Neural cell (in vitro differentiated cells): ENCODE measurements at regions not wholly inside any gene's neighbourhood (a gene's known extent, or its start where the extent isn't known, plus 50 kb on each side); places are given as distances from the start of the nearest gene placed in this dataset.

ENCODE experiments used
- H2AFZ ChIP-seq: fragments of 200-600, 300-800 bp; sonication (generic), shearing (Covaris generic); 2 replicates; pipeline ENCODE4 v1.6.0; 2014; ENCODE audit warnings: low read depth, mild to moderate bottlenecking, antibody characterized with exemption, low read length, moderate library complexity
- H3F3A ChIP-seq: fragments of 200-600 bp; shearing (Covaris generic); 2 replicates; pipeline ENCODE4 v1.6.1; 2016; ENCODE audit warnings: mild to moderate bottlenecking, moderate library complexity, mixed read lengths, antibody characterized with exemption, low read length; ENCODE audit not compliant: insufficient read depth, poor library complexity, severe bottlenecking
- H3K27ac ChIP-seq: fragments of 200-600, 300-800 bp; sonication (generic), shearing (Covaris generic); 2 replicates; pipeline ENCODE4 v1.5.1; 2014; ENCODE audit warnings: mild to moderate bottlenecking, low read length, moderate library complexity
- H3K27me3 ChIP-seq: fragments of 300-800, 200-600 bp; sonication (generic), shearing (Covaris generic); 2 replicates; pipeline ENCODE4 v1.6.0; 2014; ENCODE audit warnings: mild to moderate bottlenecking, low read depth, low read length, moderate library complexity; ENCODE audit not compliant: insufficient read depth
- H3K36me3 ChIP-seq: fragments of 300-800, 200-600 bp; sonication (generic), shearing (Covaris generic); 2 replicates; pipeline ENCODE4 v1.5.1; 2014; ENCODE audit warnings: mild to moderate bottlenecking, antibody characterized with exemption, low read length, moderate library complexity; ENCODE audit not compliant: insufficient read depth
- H3K4me2 ChIP-seq: fragments of 300-800, 200-600 bp; sonication (generic), shearing (Covaris generic); 2 replicates; pipeline ENCODE4 v1.6.0; 2014; ENCODE audit warnings: mild to moderate bottlenecking, low read length
- H3K4me3 ChIP-seq: fragments of 300-800, 200-600 bp; sonication (generic), shearing (Covaris generic); 2 replicates; pipeline ENCODE4 v1.5.1; 2014; ENCODE audit warnings: mild to moderate bottlenecking, low read length, moderate library complexity
- H3K79me2 ChIP-seq: fragments of 200-600 bp; shearing (Covaris generic); replicated peaks from 2 replicates; pipeline ENCODE4 v1.6.0; 2014; ENCODE audit warnings: mild to moderate bottlenecking, low read length, moderate library complexity; ENCODE audit not compliant: insufficient read depth
- H3K9ac ChIP-seq: fragments of 300-800, 200-600 bp; sonication (generic), shearing (Covaris generic); 2 replicates; pipeline ENCODE4 v1.6.1; 2016; ENCODE audit warnings: mild to moderate bottlenecking, low read length, mixed read lengths
- H3K9me2 ChIP-seq: fragments of 200-600 bp; shearing (Covaris generic); 2 replicates; pipeline ENCODE4 v1.6.1; 2016; ENCODE audit warnings: mild to moderate bottlenecking, low read length, mixed read lengths; ENCODE audit not compliant: insufficient read depth
- H3K9me3 ChIP-seq: fragments of 200-600, 300-800 bp; sonication (generic), shearing (Covaris generic); 2 replicates; pipeline ENCODE4 v1.6.1; 2016; ENCODE audit warnings: mild to moderate bottlenecking, mixed run types, low read length, moderate library complexity, mixed read lengths
- H4K20me1 ChIP-seq: fragments of 200-600 bp; shearing (Covaris generic); 2 replicates; pipeline ENCODE4 v1.6.1; 2016; ENCODE audit warnings: mild to moderate bottlenecking, mixed run types; ENCODE audit not compliant: insufficient read depth
- EP300 ChIP-seq: fragments of 450-650 bp; conservative IDR thresholded peaks from 2 replicates; pipeline ENCODE4 v1.6.1; 2014; ENCODE audit warnings: antibody characterized with exemption, mild to moderate bottlenecking, moderate library complexity; ENCODE audit not compliant: poor library complexity, severe bottlenecking
- EZH2 ChIP-seq: fragments of 200-600, 300-800 bp; shearing (Covaris generic), sonication (generic); IDR thresholded peaks from 2 replicates; pipeline ENCODE4 v1.6.1; 2014; ENCODE audit warnings: antibody characterized with exemption, low read length, borderline replicate concordance, mild to moderate bottlenecking; ENCODE audit not compliant: insufficient read depth, poor library complexity, severe bottlenecking
- MXI1 ChIP-seq: fragments of 450-650 bp; conservative IDR thresholded peaks from 2 replicates; pipeline ENCODE4 v1.6.1; 2014; ENCODE audit warnings: antibody characterized with exemption, mild to moderate bottlenecking; ENCODE audit not compliant: poor library complexity, severe bottlenecking
- POLR2AphosphoS5 ChIP-seq: IDR thresholded peaks from 2 replicates; pipeline ENCODE4 v1.6.1; 2012
- RAD21 ChIP-seq: fragments of 450-650 bp; conservative IDR thresholded peaks from 2 replicates; pipeline ENCODE4 v1.6.1; 2014; ENCODE audit warnings: antibody characterized with exemption, mild to moderate bottlenecking, moderate library complexity
- SMC3 ChIP-seq: fragments of 450-650 bp; conservative IDR thresholded peaks from 2 replicates; pipeline ENCODE4 v1.6.1; 2014; ENCODE audit warnings: antibody characterized with exemption, mild to moderate bottlenecking, moderate library complexity; ENCODE audit not compliant: poor library complexity
- TAF1 ChIP-seq: IDR thresholded peaks from 2 replicates; pipeline ENCODE4 v1.6.1; 2012; ENCODE audit warnings: low read depth
- TF ChIP-seq, protein P1 (sequence below): IDR thresholded peaks from 2 replicates; pipeline ENCODE4 v1.6.1; 2012; ENCODE audit warnings: borderline replicate concordance
- TF ChIP-seq, protein P2 (sequence below): fragments of 450-650 bp; IDR thresholded peaks from 2 replicates; pipeline ENCODE4 v1.5.1; 2014; ENCODE audit warnings: antibody characterized with exemption, mild to moderate bottlenecking, moderate library complexity; ENCODE audit not compliant: poor library complexity, severe bottlenecking

DNA sequence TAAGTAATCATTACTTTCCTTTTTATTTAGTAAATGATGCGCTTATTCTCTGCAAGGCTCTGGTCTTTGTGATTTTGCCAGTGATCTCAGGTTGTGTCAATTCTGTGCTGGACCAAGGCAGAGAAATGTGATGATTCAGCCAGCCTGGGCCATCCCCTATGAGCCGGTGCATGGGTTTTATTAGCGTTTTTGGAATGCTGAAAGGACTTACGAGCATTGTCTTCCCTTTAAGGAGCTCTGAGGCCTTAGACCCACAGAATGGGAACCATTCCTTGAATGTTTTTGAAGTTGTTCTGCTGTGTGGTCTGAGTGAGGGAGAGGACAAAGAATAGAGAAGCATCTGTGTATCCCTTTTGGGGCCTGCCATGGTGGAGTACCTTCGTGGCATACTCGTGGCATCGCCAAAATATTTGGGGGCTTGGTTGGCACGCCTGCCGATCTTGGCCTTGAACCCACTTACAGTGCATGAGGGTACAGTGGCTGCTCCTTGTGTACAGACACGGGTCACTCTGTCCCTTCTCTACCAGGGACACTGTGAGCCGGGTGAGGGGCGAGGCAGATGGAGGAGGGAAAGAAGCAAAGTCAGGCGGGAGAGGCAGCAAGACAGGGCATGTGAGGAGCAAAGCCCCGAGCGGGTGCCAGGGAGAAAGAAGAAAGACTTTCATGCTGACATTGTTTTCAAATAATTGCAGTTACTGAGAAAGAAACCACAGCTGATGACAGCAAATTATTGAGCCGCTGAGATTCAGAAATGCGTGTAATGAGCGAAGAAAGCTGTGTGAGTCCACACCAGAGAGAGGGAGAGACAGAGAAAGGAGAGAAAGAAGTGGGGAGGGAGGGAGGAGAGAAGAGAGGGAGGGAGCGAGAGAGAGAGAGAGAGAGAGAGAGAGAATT, 269.4 kb upstream of the RGMA start:
- Histone ChIP-seq H3K9ac (peak overlapping the region; percentile 10), H3F3A (no peaks in the 10 kb centered on the region), H3K27ac (peak overlapping the region; percentile 42), H3K9me3 (no peaks in the 10 kb centered on the region), H4K20me1 (no peaks in the 10 kb centered on the region), H3K27me3 (no peaks in the 10 kb centered on the region), H3K36me3 (no peaks in the 10 kb centered on the region), H3K4me2 (no peak overlapping the region), H3K9me2 (no peaks in the 10 kb centered on the region), H3K79me2 (peaks cover 9% of the 10 kb centered on the region), H3K4me3 (no peak overlapping the region), H2AFZ (no peak overlapping the region)
- TF ChIP-seq TAF1 (no peak), EZH2 (no peak), EP300 (no peak), POLR2AphosphoS5 (no peak), SMC3 (no peak), RAD21 (no peak)
- TF ChIP-seq, protein P1, sequence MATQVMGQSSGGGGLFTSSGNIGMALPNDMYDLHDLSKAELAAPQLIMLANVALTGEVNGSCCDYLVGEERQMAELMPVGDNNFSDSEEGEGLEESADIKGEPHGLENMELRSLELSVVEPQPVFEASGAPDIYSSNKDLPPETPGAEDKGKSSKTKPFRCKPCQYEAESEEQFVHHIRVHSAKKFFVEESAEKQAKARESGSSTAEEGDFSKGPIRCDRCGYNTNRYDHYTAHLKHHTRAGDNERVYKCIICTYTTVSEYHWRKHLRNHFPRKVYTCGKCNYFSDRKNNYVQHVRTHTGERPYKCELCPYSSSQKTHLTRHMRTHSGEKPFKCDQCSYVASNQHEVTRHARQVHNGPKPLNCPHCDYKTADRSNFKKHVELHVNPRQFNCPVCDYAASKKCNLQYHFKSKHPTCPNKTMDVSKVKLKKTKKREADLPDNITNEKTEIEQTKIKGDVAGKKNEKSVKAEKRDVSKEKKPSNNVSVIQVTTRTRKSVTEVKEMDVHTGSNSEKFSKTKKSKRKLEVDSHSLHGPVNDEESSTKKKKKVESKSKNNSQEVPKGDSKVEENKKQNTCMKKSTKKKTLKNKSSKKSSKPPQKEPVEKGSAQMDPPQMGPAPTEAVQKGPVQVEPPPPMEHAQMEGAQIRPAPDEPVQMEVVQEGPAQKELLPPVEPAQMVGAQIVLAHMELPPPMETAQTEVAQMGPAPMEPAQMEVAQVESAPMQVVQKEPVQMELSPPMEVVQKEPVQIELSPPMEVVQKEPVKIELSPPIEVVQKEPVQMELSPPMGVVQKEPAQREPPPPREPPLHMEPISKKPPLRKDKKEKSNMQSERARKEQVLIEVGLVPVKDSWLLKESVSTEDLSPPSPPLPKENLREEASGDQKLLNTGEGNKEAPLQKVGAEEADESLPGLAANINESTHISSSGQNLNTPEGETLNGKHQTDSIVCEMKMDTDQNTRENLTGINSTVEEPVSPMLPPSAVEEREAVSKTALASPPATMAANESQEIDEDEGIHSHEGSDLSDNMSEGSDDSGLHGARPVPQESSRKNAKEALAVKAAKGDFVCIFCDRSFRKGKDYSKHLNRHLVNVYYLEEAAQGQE: peak; percentile 25

DNA sequence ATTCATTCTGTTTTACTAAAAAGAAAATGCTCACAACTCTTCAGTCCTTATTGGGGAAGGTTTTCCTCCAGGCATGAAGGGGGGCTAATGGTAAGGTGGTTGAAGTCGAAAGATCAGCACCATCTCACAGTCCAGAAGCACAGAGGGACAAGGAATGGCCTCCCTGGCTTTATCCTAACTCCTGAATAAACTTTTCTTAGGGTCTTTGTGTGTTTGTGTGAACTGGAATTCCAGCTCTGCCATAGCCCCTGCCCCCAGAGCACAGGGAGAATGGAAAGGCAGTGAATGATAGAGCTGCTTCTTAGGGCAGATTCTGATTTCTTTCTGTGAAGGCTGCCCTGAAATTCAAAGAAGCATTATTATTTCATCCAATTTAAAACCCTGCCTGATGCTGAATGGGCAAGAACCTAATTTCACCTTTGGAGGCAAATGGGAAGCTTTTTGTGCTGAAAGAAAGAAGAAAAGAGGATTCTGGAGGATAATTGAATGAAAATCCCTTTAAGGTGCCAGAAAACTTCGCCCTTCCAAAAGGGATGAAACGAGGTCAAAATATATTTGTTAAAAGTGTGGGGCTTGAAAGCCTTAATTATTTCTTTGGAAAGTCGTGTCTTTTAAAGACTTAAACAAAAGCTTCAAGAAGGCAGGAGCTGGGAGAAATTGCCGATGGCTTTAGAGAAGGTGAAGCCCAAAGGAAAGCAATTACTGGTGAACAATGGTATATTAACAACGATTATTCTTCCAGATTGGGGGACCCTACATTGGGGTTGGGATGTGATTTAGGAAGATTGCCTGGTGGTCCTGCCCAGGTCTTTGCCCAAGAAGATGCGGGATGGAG, 259.9 kb upstream of the RGMA start:
- no peak overlapping the region for H3K4me3 ChIP-seq
- H3K4me2 ChIP-seq: peak overlapping the region; percentile 17
- H2AFZ ChIP-seq: no peak overlapping the region
- H3K9me3 ChIP-seq: no peaks in the 10 kb centered on the region
- no peaks in the 10 kb centered on the region for H3K9me2 ChIP-seq
- peak overlapping the region; percentile 58 for H3K27ac ChIP-seq
- no peaks in the 10 kb centered on the region for H3K36me3 ChIP-seq
- peaks cover 11% of the 10 kb centered on the region for H3F3A ChIP-seq
- H3K9ac ChIP-seq: no peak overlapping the region
- TF ChIP-seq, protein P2, sequence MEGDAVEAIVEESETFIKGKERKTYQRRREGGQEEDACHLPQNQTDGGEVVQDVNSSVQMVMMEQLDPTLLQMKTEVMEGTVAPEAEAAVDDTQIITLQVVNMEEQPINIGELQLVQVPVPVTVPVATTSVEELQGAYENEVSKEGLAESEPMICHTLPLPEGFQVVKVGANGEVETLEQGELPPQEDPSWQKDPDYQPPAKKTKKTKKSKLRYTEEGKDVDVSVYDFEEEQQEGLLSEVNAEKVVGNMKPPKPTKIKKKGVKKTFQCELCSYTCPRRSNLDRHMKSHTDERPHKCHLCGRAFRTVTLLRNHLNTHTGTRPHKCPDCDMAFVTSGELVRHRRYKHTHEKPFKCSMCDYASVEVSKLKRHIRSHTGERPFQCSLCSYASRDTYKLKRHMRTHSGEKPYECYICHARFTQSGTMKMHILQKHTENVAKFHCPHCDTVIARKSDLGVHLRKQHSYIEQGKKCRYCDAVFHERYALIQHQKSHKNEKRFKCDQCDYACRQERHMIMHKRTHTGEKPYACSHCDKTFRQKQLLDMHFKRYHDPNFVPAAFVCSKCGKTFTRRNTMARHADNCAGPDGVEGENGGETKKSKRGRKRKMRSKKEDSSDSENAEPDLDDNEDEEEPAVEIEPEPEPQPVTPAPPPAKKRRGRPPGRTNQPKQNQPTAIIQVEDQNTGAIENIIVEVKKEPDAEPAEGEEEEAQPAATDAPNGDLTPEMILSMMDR: no peak
- no peak for TF ChIP-seq POLR2AphosphoS5
- TF ChIP-seq MXI1: no peak
- no peak for TF ChIP-seq EP300
- no peak for TF ChIP-seq RAD21
- TF ChIP-seq EZH2: no peak
- TF ChIP-seq, protein P1: no peak
- H4K20me1 ChIP-seq: no peaks in the 10 kb centered on the region
- no peaks in the 10 kb centered on the region for H3K27me3 ChIP-seq
- no peaks in the 10 kb centered on the region for H3K79me2 ChIP-seq
